Spleen (tissue), 7 donors: ENCODE measurements at regions not wholly inside any gene's neighbourhood (a gene's known extent, or its start where the extent isn't known, plus 50 kb on each side); places are given as distances from the start of the nearest gene placed in this dataset.

Experiments used
- POLR2A ChIP-seq, 3 donors: fragments of 450-650 bp; IDR thresholded peaks; one replicate each; pipeline ENCODE4 v1.5.1; 2017; ENCODE audit warnings: antibody characterized with exemption in 3 of 3, mild to moderate bottlenecking in 1 of 3
- TF ChIP-seq, protein P1 (sequence below), 11 experiments: fragments of 200-600 bp in 7 of 11; fragments of 450-650 bp in 4 of 11; sonication (generic) in 4 of 11; IDR thresholded peaks in 8 of 11; conservative IDR thresholded peaks in 3 of 11; 1 replicate in 7 of 11; 2 replicates in 4 of 11; pipeline versions ENCODE4 v1.4.0 to v1.8.0; 2016 to 2021; ENCODE audit warnings: antibody characterized with exemption in 11 of 11, inconsistent platforms in 4 of 11, mild to moderate bottlenecking in 1 of 11
- donor health status: DM: no; HTN: no; CAD: no; lungs with moderate emphysema.
- donor health status: DM: no; HTN: no; CAD: no.
- donor health status: DM: no; HTN: no; CAD: no.

DNA sequence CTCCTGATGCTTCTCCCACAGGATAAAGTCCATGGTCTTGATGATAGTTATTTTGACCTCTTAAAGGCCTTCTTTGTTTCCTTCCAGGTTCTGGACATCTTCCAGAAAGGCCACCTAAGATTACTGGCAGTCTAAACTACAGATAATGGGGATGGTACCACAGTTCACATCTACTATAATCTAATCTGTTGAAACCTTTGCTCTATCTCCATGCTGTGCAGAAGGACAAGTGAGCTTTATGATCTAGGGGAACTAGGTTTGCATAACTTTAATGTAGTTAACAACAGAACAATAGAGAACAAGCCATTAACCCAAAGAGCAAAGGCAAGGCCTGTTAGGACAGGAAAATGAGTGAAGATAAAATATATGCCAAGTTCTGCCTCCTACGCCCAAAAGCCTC lies 103.9 kb upstream of the KLHL13 start:
- TF ChIP-seq, protein P1, sequence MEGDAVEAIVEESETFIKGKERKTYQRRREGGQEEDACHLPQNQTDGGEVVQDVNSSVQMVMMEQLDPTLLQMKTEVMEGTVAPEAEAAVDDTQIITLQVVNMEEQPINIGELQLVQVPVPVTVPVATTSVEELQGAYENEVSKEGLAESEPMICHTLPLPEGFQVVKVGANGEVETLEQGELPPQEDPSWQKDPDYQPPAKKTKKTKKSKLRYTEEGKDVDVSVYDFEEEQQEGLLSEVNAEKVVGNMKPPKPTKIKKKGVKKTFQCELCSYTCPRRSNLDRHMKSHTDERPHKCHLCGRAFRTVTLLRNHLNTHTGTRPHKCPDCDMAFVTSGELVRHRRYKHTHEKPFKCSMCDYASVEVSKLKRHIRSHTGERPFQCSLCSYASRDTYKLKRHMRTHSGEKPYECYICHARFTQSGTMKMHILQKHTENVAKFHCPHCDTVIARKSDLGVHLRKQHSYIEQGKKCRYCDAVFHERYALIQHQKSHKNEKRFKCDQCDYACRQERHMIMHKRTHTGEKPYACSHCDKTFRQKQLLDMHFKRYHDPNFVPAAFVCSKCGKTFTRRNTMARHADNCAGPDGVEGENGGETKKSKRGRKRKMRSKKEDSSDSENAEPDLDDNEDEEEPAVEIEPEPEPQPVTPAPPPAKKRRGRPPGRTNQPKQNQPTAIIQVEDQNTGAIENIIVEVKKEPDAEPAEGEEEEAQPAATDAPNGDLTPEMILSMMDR (IDR thresholded peaks at IDR 0.05 in 8 of 11, conservative IDR thresholded peaks at IDR 0.05 in 3 of 11) = no peak
- no peak for TF ChIP-seq POLR2A (IDR thresholded peaks at IDR 0.05)
